B cell (primary cell): ENCODE measurements at regions not wholly inside any gene's neighbourhood (a gene's known extent, or its start where the extent isn't known, plus 50 kb on each side); places are given as distances from the start of the nearest gene placed in this dataset.

Experiments used
- CTCF ChIP-seq: fragments of 200-600 bp; IDR thresholded peaks from one replicate; pipeline ENCODE4 v1.8.0; 2022; ENCODE audit warnings: antibody characterized with exemption, mild to moderate bottlenecking
- EZH2 ChIP-seq: IDR thresholded peaks from 2 replicates; pipeline ENCODE4 v1.6.1; 2012; ENCODE audit warnings: borderline replicate concordance, low read depth, mild to moderate bottlenecking, moderate library complexity, low read length; ENCODE audit not compliant: insufficient read depth, poor library complexity, severe bottlenecking

GRCh38 chr14:85300107-85300506, 229.8 kb upstream of the FLRT2 start:
- no peak for TF ChIP-seq CTCF
- TF ChIP-seq EZH2 = no peak
